CD8-positive, alpha-beta memory T cell (primary cell): ENCODE measurements at regions not wholly inside any gene's neighbourhood (a gene's known extent, or its start where the extent isn't known, plus 50 kb on each side); places are given as distances from the start of the nearest gene placed in this dataset.
"Not testable (repeated sequence)": the region's sequence is repeated elsewhere in the genome, so short reads cannot be mapped to it uniquely, and the experiment has no call there.

Experiments
- CTCF ChIA-PET: fragments of 350-600 bp; sonication (Branson Sonifier 250); formaldehyde crosslinking; loops from one replicate; lab custom pipeline; 2021; ENCODE audit warnings: antibody characterized with exemption; lab: Charles Lee
- POLR2A ChIA-PET: fragments of 350-600 bp; sonication (Branson Sonifier 250); formaldehyde crosslinking; loops from one replicate; lab custom pipeline; 2021; ENCODE audit warnings: antibody characterized with exemption; lab: Charles Lee
- DNase-seq, 5 donors: peaks; one replicate each; pipeline versions ENCODE4 v3.0.0 to v3.0.0-alpha.2; 2020 to 2022; ENCODE audit warnings: mixed read lengths in 1 of 5
- H3K27ac ChIP-seq: one replicate; pipeline ENCODE4 v1.7.0; 2013; ENCODE audit warnings: low read depth, mild to moderate bottlenecking, low read length, moderate library complexity
- H3K27me3 ChIP-seq: 2 replicates; pipeline ENCODE4 v1.7.0; 2013; ENCODE audit warnings: low read length, mild to moderate bottlenecking; ENCODE audit not compliant: insufficient read depth, poor library complexity, severe bottlenecking
- H3K36me3 ChIP-seq: 2 replicates; pipeline ENCODE4 v1.7.0; 2013; ENCODE audit warnings: mild to moderate bottlenecking, low read length, moderate library complexity; ENCODE audit not compliant: insufficient read depth
- H3K4me1 ChIP-seq: 2 replicates; pipeline ENCODE4 v1.7.0; 2013; ENCODE audit warnings: mild to moderate bottlenecking, low read length, moderate library complexity; ENCODE audit not compliant: insufficient read depth
- H3K4me3 ChIP-seq: 2 replicates; pipeline ENCODE4 v1.7.0; 2013; ENCODE audit warnings: mild to moderate bottlenecking, low read length
- H3K9me3 ChIP-seq: 2 replicates; pipeline ENCODE4 v1.7.0; 2013; ENCODE audit warnings: mild to moderate bottlenecking, low read length
- H3K27ac Mint-ChIP-seq, 8 donors: one replicate each; pipeline ENCODE4 v1.8.0; 2020 to 2021; ENCODE audit warnings: mixed read lengths in 8 of 8, mild to moderate bottlenecking in 6 of 8, inconsistent platforms in 3 of 8, moderate library complexity in 3 of 8
- H3K27me3 Mint-ChIP-seq, 2 donors: one replicate each; pipeline ENCODE4 v1.8.0; 2020 to 2021; ENCODE audit warnings: mixed read lengths in 2 of 2, mild to moderate bottlenecking in 1 of 2, moderate library complexity in 1 of 2
- H3K36me3 Mint-ChIP-seq, 3 donors: one replicate each; pipeline ENCODE4 v1.8.0; 2020 to 2021; ENCODE audit warnings: mixed read lengths in 3 of 3, inconsistent platforms in 1 of 3, mild to moderate bottlenecking in 1 of 3
- H3K4me1 Mint-ChIP-seq, 3 donors: one replicate each; pipeline ENCODE4 v1.8.0; 2020 to 2021; ENCODE audit warnings: mixed read lengths in 3 of 3, inconsistent platforms in 1 of 3, mild to moderate bottlenecking in 1 of 3
- H3K4me3 Mint-ChIP-seq, 7 donors: one replicate each; pipeline ENCODE4 v1.8.0; 2020 to 2021; ENCODE audit warnings: mixed read lengths in 7 of 7, mild to moderate bottlenecking in 6 of 7, moderate library complexity in 4 of 7, inconsistent platforms in 2 of 7
- H3K9me3 Mint-ChIP-seq, 5 donors: one replicate each; pipeline ENCODE4 v1.8.0; 2020 to 2022; ENCODE audit warnings: mixed read lengths in 5 of 5, mild to moderate bottlenecking in 3 of 5, moderate library complexity in 2 of 5, inconsistent platforms in 1 of 5

- DNase-seq, H3K27me3 Mint-ChIP-seq, H3K36me3 Mint-ChIP-seq, POLR2A ChIA-PET, H3K4me1 Mint-ChIP-seq, H3K4me3 ChIP-seq, H3K4me1 ChIP-seq, H3K4me3 Mint-ChIP-seq, H3K9me3 ChIP-seq, H3K9me3 Mint-ChIP-seq, H3K27ac Mint-ChIP-seq, H3K27ac ChIP-seq, H3K27me3 ChIP-seq, H3K36me3 ChIP-seq, CTCF ChIA-PET: not testable (repeated sequence)
Measured at GRCh38 chr1:243021365-243021764, 233.7 kb downstream of the CEP170 start.

GRCh38 chr1:243019030-243019635, 235.9 kb downstream of the CEP170 start:
- H3K9me3 ChIP-seq, H3K4me1 ChIP-seq, H3K27me3 ChIP-seq, H3K27ac ChIP-seq, H3K36me3 ChIP-seq, H3K36me3 Mint-ChIP-seq, H3K4me3 ChIP-seq, H3K27ac Mint-ChIP-seq, H3K9me3 Mint-ChIP-seq, H3K4me3 Mint-ChIP-seq, POLR2A ChIA-PET, CTCF ChIA-PET, H3K4me1 Mint-ChIP-seq, H3K27me3 Mint-ChIP-seq: not testable (repeated sequence)
- DNase-seq: peak in 2 of 5 donors; percentile 2 to 11

- CTCF ChIA-PET, H3K27me3 Mint-ChIP-seq, H3K4me1 Mint-ChIP-seq, H3K4me3 Mint-ChIP-seq, H3K9me3 ChIP-seq, H3K9me3 Mint-ChIP-seq, POLR2A ChIA-PET, H3K27ac ChIP-seq, H3K4me3 ChIP-seq, H3K36me3 Mint-ChIP-seq, H3K36me3 ChIP-seq, H3K27ac Mint-ChIP-seq, H3K4me1 ChIP-seq, DNase-seq, H3K27me3 ChIP-seq: not testable (repeated sequence)
Measured at GRCh38 chr1:243010719-243011118, 244.4 kb downstream of the CEP170 start.

- H3K27ac ChIP-seq, H3K4me1 ChIP-seq, H3K27me3 Mint-ChIP-seq, H3K27me3 ChIP-seq, H3K9me3 Mint-ChIP-seq, H3K4me3 ChIP-seq, DNase-seq, H3K9me3 ChIP-seq, H3K4me1 Mint-ChIP-seq, H3K4me3 Mint-ChIP-seq, POLR2A ChIA-PET, H3K27ac Mint-ChIP-seq, H3K36me3 ChIP-seq, CTCF ChIA-PET, H3K36me3 Mint-ChIP-seq: not testable (repeated sequence)
Measured at GRCh38 chr1:243001003-243001402, 254.1 kb downstream of the CEP170 start.

GRCh38 chr1:242992776-242993175, 262.3 kb downstream of the CEP170 start:
- H3K9me3 ChIP-seq, H3K27me3 ChIP-seq, H3K36me3 Mint-ChIP-seq, CTCF ChIA-PET, H3K4me3 Mint-ChIP-seq, DNase-seq, H3K4me1 Mint-ChIP-seq, H3K9me3 Mint-ChIP-seq, H3K36me3 ChIP-seq, H3K27ac ChIP-seq, H3K27me3 Mint-ChIP-seq, H3K27ac Mint-ChIP-seq, H3K4me1 ChIP-seq, POLR2A ChIA-PET, H3K4me3 ChIP-seq: not testable (repeated sequence)

GRCh38 chr1:242985096-242985495, 270.0 kb downstream of the CEP170 start:
- H3K36me3 Mint-ChIP-seq, H3K4me3 ChIP-seq, H3K27me3 Mint-ChIP-seq, H3K9me3 ChIP-seq, H3K4me3 Mint-ChIP-seq, H3K4me1 ChIP-seq, POLR2A ChIA-PET, H3K9me3 Mint-ChIP-seq, DNase-seq, H3K36me3 ChIP-seq, CTCF ChIA-PET, H3K27ac ChIP-seq, H3K27me3 ChIP-seq, H3K4me1 Mint-ChIP-seq, H3K27ac Mint-ChIP-seq: not testable (repeated sequence)

GRCh38 chr1:242973341-242973740, 281.7 kb downstream of the CEP170 start:
- H3K4me1 ChIP-seq, H3K27me3 Mint-ChIP-seq, H3K4me3 Mint-ChIP-seq, H3K4me3 ChIP-seq, DNase-seq, H3K9me3 Mint-ChIP-seq, H3K36me3 Mint-ChIP-seq, H3K4me1 Mint-ChIP-seq, CTCF ChIA-PET, POLR2A ChIA-PET, H3K27ac Mint-ChIP-seq, H3K27me3 ChIP-seq, H3K9me3 ChIP-seq, H3K27ac ChIP-seq, H3K36me3 ChIP-seq: not testable (repeated sequence)

- Mint-ChIP-seq H3K27me3 (peaks cover 0 to 2% of the 10 kb centered on the region in 2 donors), H3K4me1 (no peaks in the 10 kb centered on the region), H3K9me3 (peaks cover 0 to 11% (median 10%) of the 10 kb centered on the region in 5 donors), H3K36me3 (no peaks in the 10 kb centered on the region), H3K4me3 (no peak overlapping the region), H3K27ac (no peak overlapping the region)
- Histone ChIP-seq H3K27ac (no peak overlapping the region), H3K36me3 (no peaks in the 10 kb centered on the region), H3K9me3 (no peaks in the 10 kb centered on the region), H3K27me3 (no peaks in the 10 kb centered on the region), H3K4me3 (no peak overlapping the region), H3K4me1 (no peaks in the 10 kb centered on the region)
- POLR2A ChIA-PET: no interaction called here
- DNase-seq: no peak
- CTCF ChIA-PET: no interaction called here
Measured at GRCh38 chr1:242966892-242967291, 288.2 kb downstream of the CEP170 start.

- H3K9me3 ChIP-seq, H3K4me1 Mint-ChIP-seq, POLR2A ChIA-PET, H3K27ac ChIP-seq, H3K4me3 Mint-ChIP-seq, DNase-seq, H3K4me1 ChIP-seq, H3K36me3 Mint-ChIP-seq, H3K4me3 ChIP-seq, H3K36me3 ChIP-seq, H3K9me3 Mint-ChIP-seq, H3K27me3 ChIP-seq, H3K27me3 Mint-ChIP-seq, H3K27ac Mint-ChIP-seq, CTCF ChIA-PET: not testable (repeated sequence)
Measured at GRCh38 chr1:242959397-242959796, 295.7 kb downstream of the CEP170 start.
